Stimulated activated CD4-positive, alpha-beta T cell treated with anti-CD3 and anti-CD28 coated beads, Interleukin-12 subunit alpha, Interleukin-12 subunit beta, amount 100 ng/mL, for 48 hours (primary cell): ENCODE measurements at regions not wholly inside any gene's neighbourhood (a gene's known extent, or its start where the extent isn't known, plus 50 kb on each side); places are given as distances from the start of the nearest gene placed in this dataset.

Experiments
- DNase-seq, 3 donors: peaks; one replicate each; pipeline ENCODE4 v3.0.0-alpha.2; 2020; ENCODE audit warnings: low read depth in 2 of 3, low spot score in 1 of 3

DNA sequence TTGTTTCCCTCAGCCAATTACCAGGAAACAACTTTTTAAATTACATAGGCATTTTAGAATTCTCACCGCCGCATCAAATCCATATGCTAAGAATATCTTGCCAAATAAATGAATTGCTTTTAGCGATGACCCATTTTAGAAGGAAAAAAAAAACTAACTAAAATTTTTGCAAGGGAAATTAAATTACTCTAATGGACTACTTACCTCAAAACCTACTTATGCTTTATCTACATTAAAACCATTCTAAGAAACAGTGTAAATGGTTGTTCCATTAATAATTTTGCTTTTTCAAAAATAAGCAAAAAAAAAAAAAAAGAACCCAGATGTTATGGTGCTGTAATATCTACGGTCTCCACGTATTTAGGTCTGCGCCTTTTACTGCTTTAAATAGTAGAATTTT, 73.5 kb upstream of the CCDC150 start:
- DNase-seq: no peak

DNA sequence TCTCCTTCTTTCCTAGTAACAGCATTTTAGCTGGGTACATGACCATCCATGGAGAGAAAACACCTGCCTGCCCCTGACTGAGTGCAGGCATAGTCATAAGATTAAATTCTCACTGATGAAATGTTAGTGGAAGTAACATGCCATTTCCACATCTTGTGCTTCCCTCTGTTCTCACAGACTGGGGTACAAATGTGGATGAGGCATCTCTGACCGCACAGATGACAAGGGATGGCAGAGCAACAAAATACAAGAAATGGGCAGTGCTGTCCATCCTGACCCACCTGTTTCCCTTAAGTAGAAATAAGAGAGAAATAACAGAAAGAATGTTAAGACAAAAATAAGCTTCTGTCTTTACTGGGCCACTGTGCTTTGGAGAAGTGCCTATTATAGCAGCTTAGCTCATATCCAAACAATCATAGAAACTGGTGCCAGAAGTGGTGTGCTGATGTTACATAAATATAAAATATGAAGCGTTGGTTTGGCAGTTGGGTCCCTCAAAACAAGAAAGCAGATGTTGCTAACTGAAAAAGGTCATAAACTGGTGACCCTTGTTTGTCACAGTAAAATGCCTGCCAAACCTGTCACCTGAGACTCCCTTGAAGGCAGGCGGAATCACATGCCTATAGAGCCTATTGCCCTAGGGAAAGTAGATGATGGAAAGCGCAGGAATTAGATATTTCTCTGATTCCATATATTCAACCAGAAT, 72.4 kb upstream of the CCDC150 start:
- DNase-seq: no peak

DNA sequence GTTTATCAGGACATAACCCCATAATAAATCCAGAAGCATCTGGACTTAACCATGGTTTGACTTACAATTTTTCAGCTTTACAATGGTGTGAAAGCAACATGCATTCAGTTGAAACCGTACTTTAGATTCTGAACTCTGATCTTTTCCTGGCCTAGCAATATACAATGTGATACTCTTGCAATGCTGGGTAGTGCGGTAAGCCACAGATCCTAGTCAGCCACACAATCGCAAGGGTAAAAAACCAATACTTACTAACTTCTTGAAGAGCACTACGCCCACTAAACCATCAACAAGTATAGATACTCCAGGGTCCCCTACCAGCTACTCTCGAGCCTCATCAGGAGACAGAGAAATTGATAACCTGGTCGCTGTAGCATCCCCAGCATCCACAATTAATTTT, 71.0 kb upstream of the CCDC150 start:
- no peak for DNase-seq

DNA sequence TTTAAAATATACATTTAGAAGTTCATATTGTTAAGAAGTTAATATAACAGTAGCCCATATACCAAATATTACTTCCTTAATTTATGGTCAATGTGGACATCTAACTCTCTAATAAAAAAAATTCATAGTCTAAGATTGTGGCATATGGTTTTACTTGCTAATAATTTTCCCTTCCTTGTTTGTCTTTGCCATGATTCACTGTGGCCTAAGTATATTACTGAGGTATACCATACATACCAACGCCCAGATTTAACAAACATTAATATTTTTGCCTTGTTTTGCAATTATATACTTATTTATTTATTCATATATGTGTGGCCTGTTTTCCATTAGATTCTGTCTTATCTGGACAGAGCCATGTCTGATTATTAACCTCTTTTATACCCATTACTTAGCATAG, 54.6 kb upstream of the CCDC150 start:
- DNase-seq: no peak

DNA sequence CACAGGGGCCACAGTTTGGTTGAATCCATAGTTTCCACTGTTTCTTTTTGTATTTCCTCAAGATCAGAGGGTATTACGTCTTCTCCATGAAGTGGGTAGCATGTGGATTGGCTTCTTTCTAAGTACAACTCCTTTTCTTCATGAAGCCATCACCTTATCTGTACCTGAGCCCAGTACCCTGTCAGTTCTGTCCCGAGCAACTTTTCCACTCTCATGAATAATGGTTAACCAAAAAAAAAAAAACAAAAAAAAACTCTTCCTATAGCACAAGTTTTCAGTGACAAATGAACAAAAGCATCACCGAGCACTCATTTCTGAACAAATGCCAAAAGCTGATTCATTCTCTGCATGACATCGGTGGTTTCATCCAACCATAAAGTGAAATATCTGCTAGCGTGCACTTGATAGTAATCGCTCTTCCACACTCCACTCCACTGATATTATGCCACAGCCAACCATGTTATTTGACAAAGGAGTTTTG, 53.0 kb upstream of the CCDC150 start:
- DNase-seq: no peak

DNA sequence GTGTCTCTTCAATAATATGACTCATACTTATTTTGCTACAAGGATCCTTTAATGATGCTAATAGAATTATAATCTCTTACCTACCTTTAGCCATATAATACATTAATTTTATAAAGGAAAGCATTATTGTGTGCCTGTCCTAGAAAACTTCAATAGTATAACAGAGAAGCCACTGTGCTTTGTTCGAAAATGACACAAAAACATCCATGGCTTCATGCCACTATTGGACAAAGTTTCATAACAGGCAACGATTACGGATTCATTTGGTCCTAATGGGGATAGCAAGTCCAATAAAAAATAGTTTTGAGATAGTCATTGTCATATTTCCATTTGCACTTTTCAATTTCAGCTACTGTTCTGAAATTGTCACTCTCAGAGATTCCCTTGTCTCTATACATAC, 52.5 kb upstream of the CCDC150 start:
- no peak for DNase-seq

DNA sequence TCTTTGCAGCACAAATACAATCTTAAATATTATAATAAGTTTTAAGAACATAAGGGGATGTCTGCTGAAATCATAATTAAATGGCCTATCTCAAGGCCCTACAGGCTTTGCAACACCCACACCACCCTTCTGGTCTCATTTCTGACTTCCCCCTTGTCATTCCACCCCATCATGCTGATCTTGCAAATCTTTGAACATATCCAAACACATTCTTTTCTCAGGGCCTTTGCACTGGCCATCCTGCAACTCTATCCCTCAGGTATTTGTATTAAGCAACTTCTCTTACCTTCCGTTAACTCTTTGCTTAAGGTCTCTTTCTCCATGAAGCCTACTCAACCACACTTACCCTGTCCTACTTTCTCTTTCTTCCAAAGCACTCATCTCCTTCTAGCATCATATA, 51.8 kb upstream of the CCDC150 start:
- DNase-seq: no peak

DNA sequence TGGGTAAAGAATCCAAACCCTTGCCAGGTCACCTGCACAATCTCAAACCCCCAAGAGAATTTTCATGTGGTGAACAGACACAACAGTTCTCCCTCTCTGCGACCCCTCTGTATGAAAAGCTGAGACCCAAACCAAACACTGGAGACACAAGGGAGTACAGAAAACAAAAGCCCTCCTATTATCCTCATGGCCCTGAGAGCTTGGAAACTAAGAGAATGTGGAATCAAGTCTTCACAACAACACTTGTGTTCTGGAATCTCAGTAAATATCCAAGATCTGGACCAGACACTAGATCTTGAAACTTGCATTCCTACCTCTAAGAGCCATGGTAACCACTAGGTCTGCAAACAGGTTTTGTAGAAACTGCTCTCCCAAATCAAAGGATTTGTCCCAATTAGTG, 50.1 kb upstream of the CCDC150 start:
- DNase-seq: no peak
